ENCODE measurements at regions not wholly inside any gene's neighbourhood (a gene's known extent, or its start where the extent isn't known, plus 50 kb on each side); places are given as distances from the start of the nearest gene placed in this dataset.

DNA sequence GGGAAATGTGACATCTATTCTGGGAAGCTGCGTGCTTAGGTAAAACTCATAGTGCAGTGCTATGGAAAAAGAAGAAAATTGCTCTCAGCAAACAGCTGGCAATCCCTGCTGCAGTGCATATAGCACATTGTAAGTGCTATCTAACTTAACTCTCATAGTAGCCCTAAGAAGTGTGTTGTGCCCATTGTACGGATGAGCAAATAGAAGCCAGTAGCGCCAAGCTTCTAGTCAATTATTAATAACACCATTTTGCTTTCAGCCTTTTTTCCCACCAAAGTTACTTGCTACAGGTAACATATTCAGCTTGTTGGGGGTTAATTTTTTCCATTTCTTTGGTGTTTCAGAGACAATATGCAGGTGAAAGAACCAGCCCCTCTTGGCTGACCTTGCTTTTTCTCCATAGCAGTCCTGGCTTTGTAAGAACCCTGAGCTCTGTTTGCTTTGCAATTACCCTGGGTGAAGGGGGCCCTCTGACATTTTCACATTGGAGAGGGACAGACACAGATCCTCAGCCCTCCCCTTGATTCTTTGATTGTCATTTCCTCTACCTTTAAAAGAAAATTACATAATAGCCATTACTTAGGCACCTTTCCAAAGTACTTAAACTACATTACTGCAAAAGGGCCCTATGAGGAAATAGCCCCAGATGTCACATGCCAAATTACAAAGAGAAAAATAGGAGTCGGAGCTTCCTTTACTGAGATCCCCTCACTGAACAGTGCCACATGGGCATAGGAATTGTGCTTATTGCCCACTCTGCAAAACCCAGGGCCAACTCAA, 576.2 kb upstream of the TBX3 start:
- TF ChIP-seq EZH2phosphoT487 (IDR thresholded peaks at IDR 0.05; ENCODE audit: low read depth, severe bottlenecking, unreplicated experiment), result no peak
- TF ChIP-seq, protein P1, sequence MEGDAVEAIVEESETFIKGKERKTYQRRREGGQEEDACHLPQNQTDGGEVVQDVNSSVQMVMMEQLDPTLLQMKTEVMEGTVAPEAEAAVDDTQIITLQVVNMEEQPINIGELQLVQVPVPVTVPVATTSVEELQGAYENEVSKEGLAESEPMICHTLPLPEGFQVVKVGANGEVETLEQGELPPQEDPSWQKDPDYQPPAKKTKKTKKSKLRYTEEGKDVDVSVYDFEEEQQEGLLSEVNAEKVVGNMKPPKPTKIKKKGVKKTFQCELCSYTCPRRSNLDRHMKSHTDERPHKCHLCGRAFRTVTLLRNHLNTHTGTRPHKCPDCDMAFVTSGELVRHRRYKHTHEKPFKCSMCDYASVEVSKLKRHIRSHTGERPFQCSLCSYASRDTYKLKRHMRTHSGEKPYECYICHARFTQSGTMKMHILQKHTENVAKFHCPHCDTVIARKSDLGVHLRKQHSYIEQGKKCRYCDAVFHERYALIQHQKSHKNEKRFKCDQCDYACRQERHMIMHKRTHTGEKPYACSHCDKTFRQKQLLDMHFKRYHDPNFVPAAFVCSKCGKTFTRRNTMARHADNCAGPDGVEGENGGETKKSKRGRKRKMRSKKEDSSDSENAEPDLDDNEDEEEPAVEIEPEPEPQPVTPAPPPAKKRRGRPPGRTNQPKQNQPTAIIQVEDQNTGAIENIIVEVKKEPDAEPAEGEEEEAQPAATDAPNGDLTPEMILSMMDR (IDR thresholded peaks at IDR 0.05; ENCODE audit: poor library complexity), result no peak
- TF ChIP-seq EZH2 (IDR thresholded peaks at IDR 0.05; ENCODE audit: borderline replicate concordance), result no peak

Measured in hepatocyte (in vitro differentiated cells).